ENCODE measurements at regions not wholly inside any gene's neighbourhood (a gene's known extent, or its start where the extent isn't known, plus 50 kb on each side); places are given as distances from the start of the nearest gene placed in this dataset.

- no peak for TF ChIP-seq CTCF (IDR thresholded peaks at IDR 0.05; ENCODE audit: poor library complexity, severe bottlenecking)
- TF ChIP-seq EZH2 (IDR thresholded peaks at IDR 0.05; ENCODE audit: borderline replicate concordance, insufficient read depth, low read length, poor library complexity, severe bottlenecking): no peak
- TF ChIP-seq SMC3 (conservative IDR thresholded peaks at IDR 0.05; ENCODE audit: poor library complexity): no peak
Measured at GRCh38 chr1:188476606-188477005, 1647.9 kb downstream of the PLA2G4A start.
